Body of pancreas (tissue), 4 donors: ENCODE measurements at regions not wholly inside any gene's neighbourhood (a gene's known extent, or its start where the extent isn't known, plus 50 kb on each side); places are given as distances from the start of the nearest gene placed in this dataset.

Experiments used
- CTCF ChIP-seq, 7 experiments: fragments of 450-650 bp in 4 of 7; fragments of 200-600 bp in 3 of 7; sonication (generic) in 3 of 7; IDR thresholded peaks; one replicate each; pipeline ENCODE4 v1.5.1; 2016 to 2019; ENCODE audit warnings: antibody characterized with exemption in 7 of 7
- POLR2A ChIP-seq, 3 donors: fragments of 450-650 bp; IDR thresholded peaks; one replicate each; pipeline ENCODE4 v1.6.1; 2016; ENCODE audit warnings: antibody characterized with exemption in 3 of 3, mild to moderate bottlenecking in 2 of 3

GRCh38 chr6:137810554-137811120 lies 56.4 kb upstream of the TNFAIP3 start:
- TF ChIP-seq CTCF (IDR thresholded peaks at IDR 0.05), result no peak
- TF ChIP-seq POLR2A (IDR thresholded peaks at IDR 0.05), result no peak
